SK-N-SH (cell line): ENCODE measurements at regions not wholly inside any gene's neighbourhood (a gene's known extent, or its start where the extent isn't known, plus 50 kb on each side); places are given as distances from the start of the nearest gene placed in this dataset.

Experiments
- CHD2 ChIP-seq: fragments of 150-350 bp; IDR thresholded peaks from 2 replicates; pipeline ENCODE4 v1.6.1; 2018; ENCODE audit warnings: low read length; ENCODE audit not compliant: partially characterized antibody
- EP300 ChIP-seq, 2 experiments: IDR thresholded peaks; 2 replicates each; pipeline versions ENCODE4 v1.4.0 to v1.6.1; 2012; ENCODE audit warnings: borderline replicate concordance in 1 of 2, low read depth in 1 of 2, low read length in 1 of 2
- POLR2AphosphoS5 ChIP-seq: IDR thresholded peaks from 2 replicates; pipeline ENCODE4 v1.6.1; 2012; ENCODE audit warnings: low read depth, low read length
- RAD21 ChIP-seq: IDR thresholded peaks from 2 replicates; pipeline ENCODE4 v1.6.1; 2012; ENCODE audit warnings: mild to moderate bottlenecking, low read length
- RFX5 ChIP-seq: IDR thresholded peaks from 2 replicates; pipeline ENCODE4 v1.6.1; 2012; ENCODE audit warnings: mild to moderate bottlenecking, improper control_type of control experiment, low read length
- SIN3A ChIP-seq: IDR thresholded peaks from 2 replicates; pipeline ENCODE4 v1.6.1; 2012; ENCODE audit warnings: low read depth, mild to moderate bottlenecking, low read length, moderate library complexity, borderline replicate concordance
- SMC3 ChIP-seq: IDR thresholded peaks from 2 replicates; pipeline ENCODE4 v1.6.1; 2012; ENCODE audit warnings: low read depth, low read length, improper control_type of control experiment
- TAF1 ChIP-seq: IDR thresholded peaks from 2 replicates; pipeline ENCODE4 v1.6.1; 2012; ENCODE audit warnings: low read depth, mild to moderate bottlenecking, low read length, moderate library complexity, borderline replicate concordance
- YY1 ChIP-seq: IDR thresholded peaks from 2 replicates; pipeline ENCODE4 v1.4.0; 2012; ENCODE audit warnings: low read depth, mild to moderate bottlenecking
- TF ChIP-seq, protein P1 (sequence below): fragments of 200-600 bp; sonication (generic); IDR thresholded peaks from 2 replicates; pipeline ENCODE4 v1.6.1; 2017; ENCODE audit warnings: antibody characterized with exemption, mild to moderate bottlenecking, moderate library complexity
- TF ChIP-seq, protein P2 (sequence below): IDR thresholded peaks from 2 replicates; pipeline ENCODE4 v1.4.0; 2012; ENCODE audit warnings: low read depth

DNA sequence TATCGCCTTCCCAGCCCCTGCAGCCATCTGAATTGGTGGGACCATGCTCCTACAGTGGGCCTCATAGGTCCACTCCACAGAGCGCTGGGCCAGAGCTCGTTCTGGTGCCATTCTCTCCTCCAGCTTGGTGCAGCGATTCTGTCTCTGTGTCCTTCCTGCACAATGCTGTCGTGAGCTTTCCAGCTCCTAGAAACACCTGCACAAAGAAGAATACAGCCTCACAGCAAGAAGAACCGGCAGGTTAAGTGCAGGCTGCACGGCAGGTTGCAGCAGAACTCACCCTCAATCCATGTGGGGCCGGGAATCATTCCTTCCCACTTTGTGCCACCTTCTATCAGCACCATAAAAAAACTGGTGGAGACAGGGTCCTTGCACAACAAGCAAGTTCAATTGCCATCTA, 101.2 kb upstream of the ENPP6 start:
- TF ChIP-seq, protein P1, sequence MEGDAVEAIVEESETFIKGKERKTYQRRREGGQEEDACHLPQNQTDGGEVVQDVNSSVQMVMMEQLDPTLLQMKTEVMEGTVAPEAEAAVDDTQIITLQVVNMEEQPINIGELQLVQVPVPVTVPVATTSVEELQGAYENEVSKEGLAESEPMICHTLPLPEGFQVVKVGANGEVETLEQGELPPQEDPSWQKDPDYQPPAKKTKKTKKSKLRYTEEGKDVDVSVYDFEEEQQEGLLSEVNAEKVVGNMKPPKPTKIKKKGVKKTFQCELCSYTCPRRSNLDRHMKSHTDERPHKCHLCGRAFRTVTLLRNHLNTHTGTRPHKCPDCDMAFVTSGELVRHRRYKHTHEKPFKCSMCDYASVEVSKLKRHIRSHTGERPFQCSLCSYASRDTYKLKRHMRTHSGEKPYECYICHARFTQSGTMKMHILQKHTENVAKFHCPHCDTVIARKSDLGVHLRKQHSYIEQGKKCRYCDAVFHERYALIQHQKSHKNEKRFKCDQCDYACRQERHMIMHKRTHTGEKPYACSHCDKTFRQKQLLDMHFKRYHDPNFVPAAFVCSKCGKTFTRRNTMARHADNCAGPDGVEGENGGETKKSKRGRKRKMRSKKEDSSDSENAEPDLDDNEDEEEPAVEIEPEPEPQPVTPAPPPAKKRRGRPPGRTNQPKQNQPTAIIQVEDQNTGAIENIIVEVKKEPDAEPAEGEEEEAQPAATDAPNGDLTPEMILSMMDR: no peak
- no peak for TF ChIP-seq CHD2
- TF ChIP-seq EP300 (IDR thresholded peaks at IDR 0.05; ENCODE audit: borderline replicate concordance in 1 of 2, low read depth in 1 of 2, low read length in 1 of 2): no peak
- no peak for TF ChIP-seq RFX5
- TF ChIP-seq, protein P2, sequence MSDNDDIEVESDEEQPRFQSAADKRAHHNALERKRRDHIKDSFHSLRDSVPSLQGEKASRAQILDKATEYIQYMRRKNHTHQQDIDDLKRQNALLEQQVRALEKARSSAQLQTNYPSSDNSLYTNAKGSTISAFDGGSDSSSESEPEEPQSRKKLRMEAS: no peak
- TF ChIP-seq YY1: no peak
- TF ChIP-seq RAD21: no peak
- TF ChIP-seq POLR2AphosphoS5: no peak
- no peak for TF ChIP-seq TAF1
- no peak for TF ChIP-seq SMC3
- no peak for TF ChIP-seq SIN3A
